Suprapubic skin (tissue), 4 donors: ENCODE measurements at regions not wholly inside any gene's neighbourhood (a gene's known extent, or its start where the extent isn't known, plus 50 kb on each side); places are given as distances from the start of the nearest gene placed in this dataset.

Source experiments
- DNase-seq, 2 donors: peaks; one replicate each; pipeline ENCODE4 v3.0.0-alpha.2; 2019; ENCODE audit warnings: low spot score in 2 of 2
- H3K27ac ChIP-seq: fragments of 200-600 bp; sonication (generic); one replicate; pipeline ENCODE4 v1.5.1; 2019
- H3K27me3 ChIP-seq: fragments of 200-600 bp; sonication (generic); one replicate; pipeline ENCODE4 v1.5.1; 2019
- H3K36me3 ChIP-seq: fragments of 200-600 bp; sonication (generic); one replicate; pipeline ENCODE4 v1.5.1; 2019
- H3K4me1 ChIP-seq: fragments of 200-600 bp; sonication (generic); one replicate; pipeline ENCODE4 v1.5.1; 2019
- H3K4me3 ChIP-seq: fragments of 200-600 bp; sonication (generic); one replicate; pipeline ENCODE4 v1.5.1; 2019; ENCODE audit warnings: mild to moderate bottlenecking
- H3K9me3 ChIP-seq: fragments of 200-600 bp; sonication (generic); one replicate; pipeline ENCODE4 v1.5.1; 2019
- EP300 ChIP-seq: sonication (generic); formaldehyde crosslinking; IDR thresholded peaks from one replicate; pipeline ENCODE4 v1.6.1; 2017; ENCODE audit warnings: antibody characterized with exemption
- POLR2A ChIP-seq, 2 donors: fragments of 450-650 bp; IDR thresholded peaks; one replicate each; pipeline ENCODE4 v1.6.1; 2017; ENCODE audit warnings: antibody characterized with exemption in 2 of 2, mild to moderate bottlenecking in 2 of 2, moderate library complexity in 2 of 2
- POLR2AphosphoS5 ChIP-seq, 3 donors: sonication (generic); formaldehyde crosslinking; IDR thresholded peaks; one replicate each; pipeline ENCODE4 v1.6.1; 2017; ENCODE audit warnings: antibody characterized with exemption in 3 of 3
- WGBS: methylation state at CpG from one replicate; pipeline ENCODE4 v1.1.5; 2018; 5-methylcytosine and 5-hydroxymethylcytosine counted together
- TF ChIP-seq, protein P1 (sequence below), 2 donors: fragments of 200-600 bp in 1 of 2; fragments of 450-650 bp in 1 of 2; sonication (generic) in 1 of 2; IDR thresholded peaks; one replicate each; pipeline ENCODE4 v1.5.1; 2016 to 2019; ENCODE audit warnings: antibody characterized with exemption in 2 of 2, mild to moderate bottlenecking in 1 of 2, moderate library complexity in 1 of 2

DNA sequence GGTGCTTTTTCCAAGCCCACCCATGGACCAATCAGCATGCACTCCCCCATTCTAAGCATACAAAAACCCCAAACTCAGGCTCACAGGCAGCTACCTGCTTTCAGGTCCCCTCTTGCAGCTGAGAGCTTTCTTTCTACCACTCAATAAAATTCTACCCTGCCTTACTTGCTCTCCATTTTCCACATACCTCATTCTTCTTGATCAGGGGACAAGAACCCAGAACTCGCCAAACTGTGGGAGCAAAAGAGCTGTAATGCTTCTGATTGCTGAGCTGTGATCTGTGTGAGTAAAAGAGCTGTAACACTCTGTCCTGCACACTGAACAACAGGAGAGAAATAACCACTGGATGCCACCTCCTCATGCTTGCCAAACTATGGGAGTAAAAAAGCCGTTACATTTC lies 972.1 kb downstream of the SLITRK5 start:
- H3K4me3 ChIP-seq, result no peak overlapping the region
- H3K27me3 ChIP-seq, result no peaks in the 10 kb centered on the region
- DNase-seq, result no peak
- 94% methylated on average over 2 of the region's 2 CpGs for WGBS
- no peaks in the 10 kb centered on the region for H3K9me3 ChIP-seq
- H3K27ac ChIP-seq, result no peak overlapping the region
- H3K36me3 ChIP-seq, result no peaks in the 10 kb centered on the region
- TF ChIP-seq EP300 (no peak), POLR2AphosphoS5 (IDR thresholded peaks at IDR 0.05) (no peak), POLR2A (IDR thresholded peaks at IDR 0.05) (no peak)
- TF ChIP-seq, protein P1, sequence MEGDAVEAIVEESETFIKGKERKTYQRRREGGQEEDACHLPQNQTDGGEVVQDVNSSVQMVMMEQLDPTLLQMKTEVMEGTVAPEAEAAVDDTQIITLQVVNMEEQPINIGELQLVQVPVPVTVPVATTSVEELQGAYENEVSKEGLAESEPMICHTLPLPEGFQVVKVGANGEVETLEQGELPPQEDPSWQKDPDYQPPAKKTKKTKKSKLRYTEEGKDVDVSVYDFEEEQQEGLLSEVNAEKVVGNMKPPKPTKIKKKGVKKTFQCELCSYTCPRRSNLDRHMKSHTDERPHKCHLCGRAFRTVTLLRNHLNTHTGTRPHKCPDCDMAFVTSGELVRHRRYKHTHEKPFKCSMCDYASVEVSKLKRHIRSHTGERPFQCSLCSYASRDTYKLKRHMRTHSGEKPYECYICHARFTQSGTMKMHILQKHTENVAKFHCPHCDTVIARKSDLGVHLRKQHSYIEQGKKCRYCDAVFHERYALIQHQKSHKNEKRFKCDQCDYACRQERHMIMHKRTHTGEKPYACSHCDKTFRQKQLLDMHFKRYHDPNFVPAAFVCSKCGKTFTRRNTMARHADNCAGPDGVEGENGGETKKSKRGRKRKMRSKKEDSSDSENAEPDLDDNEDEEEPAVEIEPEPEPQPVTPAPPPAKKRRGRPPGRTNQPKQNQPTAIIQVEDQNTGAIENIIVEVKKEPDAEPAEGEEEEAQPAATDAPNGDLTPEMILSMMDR (IDR thresholded peaks at IDR 0.05), result no peak
- H3K4me1 ChIP-seq, result no peaks in the 10 kb centered on the region

DNA sequence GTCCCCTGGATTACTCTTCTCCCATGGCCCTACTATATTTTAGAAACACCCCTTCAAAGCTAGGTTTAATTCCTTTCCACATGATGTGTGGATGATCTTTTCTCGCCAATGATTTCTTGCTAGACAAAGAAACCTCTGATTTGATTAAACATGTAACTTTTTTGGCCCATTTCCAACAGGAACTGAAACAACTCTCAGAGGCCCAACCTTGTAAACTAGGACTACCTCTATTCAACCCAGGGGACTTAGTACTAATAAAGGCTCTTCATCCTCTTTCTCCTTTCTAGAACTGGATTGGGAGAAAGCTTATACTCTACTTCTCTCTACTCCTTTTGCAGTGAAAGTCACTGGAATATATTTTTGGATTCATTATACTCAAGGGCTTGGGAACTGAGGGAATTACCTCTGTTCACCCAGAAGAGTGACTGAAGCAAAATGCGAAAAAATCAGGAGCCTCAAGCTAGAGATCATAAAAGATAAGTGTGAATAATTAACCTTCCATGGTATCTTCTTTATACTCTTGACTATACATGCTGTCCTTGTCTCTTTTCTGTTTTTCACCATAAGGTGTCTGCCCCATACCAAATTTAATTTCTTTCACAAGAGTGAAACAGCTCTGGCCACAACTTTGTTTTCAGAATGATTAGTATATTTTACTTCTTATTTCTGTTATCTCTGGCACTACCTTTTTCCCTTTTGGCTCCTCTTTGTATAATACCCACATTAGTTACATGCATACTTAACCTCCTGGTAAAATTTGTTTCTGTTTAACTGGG lies 977.6 kb downstream of the SLITRK5 start:
- Histone ChIP-seq H3K4me3 (no peak overlapping the region), H3K27ac (no peak overlapping the region), H3K9me3 (no peaks in the 10 kb centered on the region), H3K27me3 (no peaks in the 10 kb centered on the region), H3K36me3 (no peaks in the 10 kb centered on the region), H3K4me1 (no peaks in the 10 kb centered on the region)
- DNase-seq, result no peak
- 44% methylated on average over 2 of the region's 2 CpGs for whole genome bisulfite sequencing
- TF ChIP-seq, protein P1 (IDR thresholded peaks at IDR 0.05), result no peak
- TF ChIP-seq POLR2A (IDR thresholded peaks at IDR 0.05), result no peak
- no peak for TF ChIP-seq POLR2AphosphoS5 (IDR thresholded peaks at IDR 0.05)
- no peak for TF ChIP-seq EP300

DNA sequence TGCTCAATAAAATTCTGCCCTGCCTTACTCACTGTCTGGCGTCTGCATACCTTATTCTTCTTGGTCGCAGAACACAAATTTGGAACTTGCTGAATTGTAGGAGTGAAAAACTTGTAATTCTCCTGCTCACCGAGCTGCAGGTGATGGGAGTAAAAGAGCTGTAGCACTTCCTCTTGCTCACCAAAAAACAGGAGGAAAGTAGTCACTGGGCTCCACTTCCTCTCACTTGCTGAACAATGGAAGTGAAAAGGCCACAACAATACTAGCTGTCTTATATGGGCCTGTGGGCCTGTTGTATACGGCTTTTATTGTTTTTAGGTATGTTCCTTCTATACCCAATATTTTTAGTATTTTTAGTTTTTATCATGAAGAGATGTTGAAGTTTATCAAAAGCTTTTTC lies 978.7 kb downstream of the SLITRK5 start:
- 82% methylated on average over 4 of the region's 4 CpGs for WGBS
- H3K36me3 ChIP-seq, result no peaks in the 10 kb centered on the region
- no peak overlapping the region for H3K4me3 ChIP-seq
- H3K27ac ChIP-seq, result no peak overlapping the region
- no peak for DNase-seq
- no peaks in the 10 kb centered on the region for H3K4me1 ChIP-seq
- no peaks in the 10 kb centered on the region for H3K27me3 ChIP-seq
- TF ChIP-seq EP300 (no peak), POLR2AphosphoS5 (IDR thresholded peaks at IDR 0.05) (no peak), POLR2A (IDR thresholded peaks at IDR 0.05) (no peak)
- TF ChIP-seq, protein P1 (IDR thresholded peaks at IDR 0.05), result no peak
- no peaks in the 10 kb centered on the region for H3K9me3 ChIP-seq

DNA sequence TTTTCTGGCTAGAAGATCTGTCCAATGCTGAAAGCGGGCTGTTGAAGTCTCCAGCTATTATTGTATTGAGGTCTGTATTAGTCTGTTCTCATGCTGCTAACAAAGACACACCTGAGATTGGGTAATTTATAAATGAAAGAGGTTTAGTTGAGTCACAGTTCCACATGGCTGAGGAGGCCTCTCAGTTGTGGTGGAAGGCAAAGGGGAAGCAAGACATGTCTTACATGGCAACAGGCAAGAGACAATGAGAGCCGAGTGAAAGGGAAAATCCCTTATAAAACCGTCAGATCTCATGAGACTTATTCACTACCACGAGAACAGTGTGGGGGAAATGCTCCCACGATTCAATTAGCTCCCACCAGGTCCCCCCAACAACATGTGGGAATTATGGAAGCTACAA lies 980.4 kb downstream of the SLITRK5 start:
- no peaks in the 10 kb centered on the region for H3K9me3 ChIP-seq
- TF ChIP-seq POLR2A (IDR thresholded peaks at IDR 0.05) (no peak), EP300 (no peak), POLR2AphosphoS5 (IDR thresholded peaks at IDR 0.05) (no peak)
- TF ChIP-seq, protein P1 (IDR thresholded peaks at IDR 0.05), result no peak
- WGBS, result 91% methylated on average over 5 of the region's 5 CpGs
- H3K36me3 ChIP-seq, result no peaks in the 10 kb centered on the region
- H3K27ac ChIP-seq, result no peak overlapping the region
- DNase-seq, result no peak
- H3K27me3 ChIP-seq, result no peaks in the 10 kb centered on the region
- H3K4me3 ChIP-seq, result no peak overlapping the region
- no peaks in the 10 kb centered on the region for H3K4me1 ChIP-seq

DNA sequence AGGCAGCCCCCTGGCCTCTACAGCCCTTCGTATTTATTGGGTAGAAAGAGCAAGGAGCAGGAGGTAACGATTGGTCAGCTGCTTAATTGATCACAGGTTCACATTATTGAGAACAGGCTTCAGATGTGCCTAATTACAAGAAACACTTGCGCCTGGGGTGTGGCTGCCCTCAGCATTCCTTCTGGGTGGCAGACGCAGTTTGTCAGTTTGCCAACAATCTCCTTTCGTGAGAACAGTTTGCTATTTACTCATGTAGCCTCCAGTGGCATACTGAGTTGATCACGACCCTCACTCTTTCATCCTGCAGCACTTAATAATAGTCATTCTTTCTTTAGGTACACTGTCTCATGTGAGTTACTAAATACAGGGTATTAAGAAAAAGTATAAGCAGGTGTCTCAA lies 985.6 kb downstream of the SLITRK5 start:
- no peak for TF ChIP-seq POLR2AphosphoS5 (IDR thresholded peaks at IDR 0.05)
- TF ChIP-seq, protein P1 (IDR thresholded peaks at IDR 0.05), result no peak
- no peak for TF ChIP-seq POLR2A (IDR thresholded peaks at IDR 0.05)
- no peak for TF ChIP-seq EP300
- H3K27ac ChIP-seq, result no peak overlapping the region
- H3K4me1 ChIP-seq, result no peaks in the 10 kb centered on the region
- H3K36me3 ChIP-seq, result no peaks in the 10 kb centered on the region
- 31% methylated on average over 6 of the region's 6 CpGs for WGBS
- H3K4me3 ChIP-seq, result no peak overlapping the region
- H3K9me3 ChIP-seq, result no peaks in the 10 kb centered on the region
- H3K27me3 ChIP-seq, result no peaks in the 10 kb centered on the region
- no peak for DNase-seq
